ENCODE measurements at regions not wholly inside any gene's neighbourhood (a gene's known extent, or its start where the extent isn't known, plus 50 kb on each side); places are given as distances from the start of the nearest gene placed in this dataset.

GRCh38 chr6:154561750-154562149 is 51.3 kb upstream of the CNKSR3 start:
- no peak for DNase-seq

GRCh38 chr6:154565331-154565730 is 54.8 kb upstream of the CNKSR3 start:
- DNase-seq, result no peak

GRCh38 chr6:154566866-154567265 is 56.4 kb upstream of the CNKSR3 start:
- no peak for DNase-seq

- no peak for DNase-seq
These were observed 57.3 kb upstream of the CNKSR3 start for GRCh38 chr6:154567695-154568220.

- no peak for DNase-seq
These were observed 58.8 kb upstream of the CNKSR3 start for GRCh38 chr6:154569156-154569862.

- no peak for DNase-seq
These were observed 60.0 kb upstream of the CNKSR3 start for GRCh38 chr6:154570505-154570904.

GRCh38 chr6:154572556-154572955 is 62.1 kb upstream of the CNKSR3 start:
- no peak for DNase-seq

GRCh38 chr6:154578004-154578559 is 67.6 kb upstream of the CNKSR3 start:
- no peak for DNase-seq

- no peak for DNase-seq
These were observed 68.6 kb upstream of the CNKSR3 start for GRCh38 chr6:154579046-154579445.

- DNase-seq, result no peak
These were observed 69.0 kb upstream of the CNKSR3 start for GRCh38 chr6:154579485-154579884.

GRCh38 chr6:154580397-154581135 is 70.1 kb upstream of the CNKSR3 start:
- DNase-seq, result no peak

- DNase-seq, result no peak
These were observed 72.2 kb upstream of the CNKSR3 start for GRCh38 chr6:154582696-154583095.

GRCh38 chr6:154583546-154584188 is 73.2 kb upstream of the CNKSR3 start:
- no peak for DNase-seq

GRCh38 chr6:154590756-154591155 is 80.3 kb upstream of the CNKSR3 start:
- no peak for DNase-seq

- no peak for DNase-seq
These were observed 80.7 kb upstream of the CNKSR3 start for GRCh38 chr6:154591234-154591633.

- DNase-seq, result no peak
These were observed 81.8 kb upstream of the CNKSR3 start for GRCh38 chr6:154592199-154592860.

GRCh38 chr6:154593122-154593521 is 82.6 kb upstream of the CNKSR3 start:
- no peak for DNase-seq

GRCh38 chr6:154594496-154595198 is 84.2 kb upstream of the CNKSR3 start:
- no peak for DNase-seq

- no peak for DNase-seq
These were observed 85.1 kb upstream of the CNKSR3 start for GRCh38 chr6:154595538-154595937.

GRCh38 chr6:154596009-154596408 is 85.5 kb upstream of the CNKSR3 start:
- no peak for DNase-seq

GRCh38 chr6:154596701-154597100 is 86.2 kb upstream of the CNKSR3 start:
- no peak for DNase-seq

GRCh38 chr6:154598399-154598798 is 87.9 kb upstream of the CNKSR3 start:
- no peak for DNase-seq
